Liver (tissue), 3 donors: ENCODE measurements at regions not wholly inside any gene's neighbourhood (a gene's known extent, or its start where the extent isn't known, plus 50 kb on each side); places are given as distances from the start of the nearest gene placed in this dataset.

Experiments used
- CTCF ChIP-seq: fragments of 150-350 bp; IDR thresholded peaks from 2 replicates; pipeline ENCODE4 v1.5.1; 2017; ENCODE audit warnings: improper control_type of control experiment, low read depth, low read length; ENCODE audit not compliant: missing input control
- RAD21 ChIP-seq, 2 donors: IDR thresholded peaks; 2 replicates each; pipeline ENCODE4 v1.6.1; 2016; ENCODE audit warnings: antibody characterized with exemption in 2 of 2, mild to moderate bottlenecking in 2 of 2
- donor health status: healthy.
- donor health status: healthy.

- TF ChIP-seq CTCF (no peak), RAD21 (IDR thresholded peaks at IDR 0.05) (no peak)
Measured at GRCh38 chr10:58996063-58996462, 180.4 kb upstream of the PHYHIPL start.
